IPS DF 4.7 (cell line): ENCODE measurements at regions not wholly inside any gene's neighbourhood (a gene's known extent, or its start where the extent isn't known, plus 50 kb on each side); places are given as distances from the start of the nearest gene placed in this dataset.
A peak's percentile ranks its signal among the peaks of the same experiment; 100 is the strongest.

ENCODE experiments used
- DNase-seq: peaks from one replicate; pipeline ENCODE4 v3.0.0-alpha.2; 2013; ENCODE audit warnings: low spot score; ENCODE audit errors: extremely low read depth

DNA sequence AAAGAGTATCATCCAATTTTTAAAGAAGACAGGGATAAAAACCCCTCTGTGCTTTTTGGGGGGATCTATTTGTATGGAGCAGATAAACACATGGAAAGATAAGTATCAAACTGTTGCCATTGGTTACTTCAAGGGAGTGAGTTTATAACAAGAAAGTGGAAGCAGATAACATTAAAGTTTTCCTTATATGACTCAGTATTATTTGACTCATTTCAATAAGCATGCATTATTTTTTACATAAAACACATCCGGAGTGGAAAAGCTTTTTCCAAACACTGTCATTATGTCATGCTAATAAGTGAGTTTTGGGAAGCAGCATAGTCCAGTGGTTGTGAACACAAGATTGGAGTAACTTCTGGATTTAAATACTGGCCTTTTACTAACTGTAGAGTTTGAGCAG is 452.2 kb downstream of the LTN1 start:
- no peak for DNase-seq

GRCh38 chr21:28539623-28539988 is 453.1 kb downstream of the LTN1 start:
- no peak for DNase-seq

GRCh38 chr21:28538987-28539622 is 453.6 kb downstream of the LTN1 start:
- no peak for DNase-seq

DNA sequence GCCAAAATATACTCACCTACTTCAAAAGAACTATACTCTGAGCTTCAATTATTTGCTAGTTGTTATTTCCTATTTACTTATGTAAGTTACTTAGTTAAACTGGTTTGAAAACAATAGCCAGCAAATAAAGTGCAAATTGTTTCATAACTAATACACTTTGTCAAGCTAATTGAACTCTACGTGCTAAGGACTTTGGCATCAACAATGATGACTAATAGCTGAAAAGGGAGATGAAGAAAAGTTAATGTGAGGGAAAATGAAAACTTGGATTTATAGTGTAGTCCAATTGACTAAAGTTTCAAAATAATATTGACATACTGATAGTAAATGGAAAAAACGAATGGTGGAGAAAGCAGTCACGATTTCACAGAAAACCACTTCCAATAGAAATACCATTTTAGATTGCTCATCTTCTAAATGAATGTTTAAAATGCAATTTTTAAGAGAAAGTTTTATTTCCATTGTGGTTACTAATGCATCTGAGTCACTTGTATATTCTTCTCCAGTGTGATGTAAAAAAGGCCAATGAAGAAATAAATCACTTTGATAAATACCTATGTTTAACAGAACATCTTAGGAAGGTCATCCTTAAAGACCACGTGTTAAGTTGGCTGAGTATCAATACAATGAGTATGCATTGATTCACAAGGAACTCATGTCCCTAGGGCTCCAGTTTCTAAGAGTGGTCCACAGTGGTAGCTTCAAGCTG is 455.2 kb downstream of the LTN1 start:
- DNase-seq, result no peak

- DNase-seq, result no peak
Measured at GRCh38 chr21:28532446-28532845, 460.2 kb downstream of the LTN1 start.

GRCh38 chr21:28523367-28523766 is 469.3 kb downstream of the LTN1 start:
- no peak for DNase-seq

DNA sequence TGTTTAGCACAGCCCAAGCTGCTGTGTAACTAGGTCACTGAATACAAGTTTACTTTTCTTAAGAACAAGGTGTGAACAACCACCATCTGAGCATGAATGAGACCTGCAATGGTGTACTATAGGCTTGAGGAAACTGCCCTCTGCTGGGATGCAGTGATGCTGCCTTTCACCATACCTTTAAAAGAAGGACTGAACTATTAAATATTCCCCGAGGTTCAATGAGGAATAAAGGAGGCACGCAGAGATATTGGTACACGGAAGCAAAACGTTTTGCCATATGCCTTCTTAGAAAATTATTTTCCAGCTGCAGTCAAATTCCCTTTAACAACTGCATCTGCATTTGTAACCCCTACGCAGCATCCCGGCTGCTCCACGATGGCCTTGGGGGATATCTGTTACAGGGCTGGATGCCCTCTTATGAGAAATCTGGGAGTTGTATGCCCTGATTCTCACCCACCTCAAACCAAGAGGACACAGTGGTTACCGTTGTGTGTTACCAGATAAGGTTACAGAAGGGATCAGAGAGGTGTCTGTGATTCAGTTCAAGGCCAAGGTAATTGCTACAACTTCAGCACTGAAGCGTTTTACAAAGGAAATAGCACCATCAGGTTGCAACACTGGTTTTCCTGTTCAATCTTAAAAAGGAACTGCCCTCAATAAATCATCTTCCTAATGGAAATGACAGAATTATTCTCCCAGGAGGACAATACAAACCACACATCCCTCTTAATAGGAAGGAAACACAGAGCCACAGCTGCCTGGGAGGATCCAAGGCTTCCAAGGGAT is 470.5 kb downstream of the LTN1 start:
- DNase-seq, result no peak

- DNase-seq, result no peak
Measured at GRCh38 chr21:28518630-28519029, 474.0 kb downstream of the LTN1 start.

DNA sequence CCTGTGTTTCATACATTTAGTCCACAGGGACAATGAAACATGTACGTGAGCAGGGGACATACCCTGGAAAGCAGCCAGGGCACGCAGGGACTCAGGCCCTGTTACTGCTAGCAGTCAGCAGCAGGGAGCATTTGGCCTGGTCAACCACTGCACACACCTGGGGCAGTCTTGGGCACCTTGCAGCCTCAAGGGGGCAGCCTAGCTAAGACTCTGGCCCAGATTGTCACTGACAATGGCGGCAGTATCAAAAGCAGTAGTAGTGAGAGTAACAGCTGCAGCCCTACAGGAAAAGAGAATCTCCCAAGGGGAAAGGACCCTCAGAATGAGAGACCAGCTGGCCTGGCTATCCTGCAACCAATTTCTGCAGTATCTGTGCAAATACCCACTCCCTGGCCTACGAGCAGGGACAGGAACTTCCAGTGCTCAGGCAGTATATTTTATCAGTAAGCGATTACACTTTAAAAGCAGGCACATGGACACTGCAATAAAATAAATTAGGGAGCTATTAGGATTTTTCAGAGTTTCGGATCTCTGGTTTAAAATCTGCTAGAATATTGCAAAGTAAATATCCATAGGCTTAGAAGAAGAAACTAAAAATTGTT is 475.6 kb downstream of the LTN1 start:
- peak; percentile 79 for DNase-seq

- no peak for DNase-seq
Measured at GRCh38 chr21:28516021-28516420, 476.7 kb downstream of the LTN1 start.

DNA sequence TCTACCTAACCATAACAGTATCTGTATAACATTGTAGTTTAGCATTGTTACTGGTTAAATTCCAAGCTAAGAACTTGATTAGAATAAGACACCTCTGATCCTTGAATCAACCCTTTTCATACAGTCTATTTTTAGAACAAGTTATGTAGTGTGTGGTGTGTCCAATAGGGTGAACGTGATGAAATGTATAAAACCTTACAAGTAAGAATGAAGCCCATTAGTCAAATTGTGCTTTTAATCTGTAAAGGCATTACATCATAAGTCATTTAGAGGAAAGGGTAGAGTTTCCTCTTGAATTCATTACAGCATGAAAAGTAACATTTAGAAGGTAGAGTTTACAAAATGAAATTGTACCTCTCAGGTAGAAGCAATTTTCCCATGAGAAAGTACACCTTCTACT is 479.2 kb downstream of the LTN1 start:
- DNase-seq, result no peak

DNA sequence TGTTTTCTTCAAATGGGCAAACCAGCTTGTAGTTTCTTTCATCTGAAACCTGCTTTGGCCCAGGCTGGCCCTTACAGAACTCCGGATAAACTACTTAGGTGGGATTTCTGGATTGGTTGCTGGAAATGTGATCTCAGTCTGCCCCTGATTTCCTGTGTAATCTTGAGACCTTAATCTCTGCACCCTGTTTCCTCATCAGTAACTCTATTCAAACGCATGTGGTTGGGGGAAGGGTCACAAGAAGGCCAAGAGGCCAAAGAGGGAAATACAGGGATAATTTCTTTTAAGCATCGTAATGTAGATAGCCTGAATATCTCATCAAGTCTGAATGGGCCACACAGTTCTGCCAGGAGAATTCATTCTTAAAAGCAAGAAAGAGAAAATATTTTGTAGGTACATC is 483.6 kb downstream of the LTN1 start:
- DNase-seq, result no peak

DNA sequence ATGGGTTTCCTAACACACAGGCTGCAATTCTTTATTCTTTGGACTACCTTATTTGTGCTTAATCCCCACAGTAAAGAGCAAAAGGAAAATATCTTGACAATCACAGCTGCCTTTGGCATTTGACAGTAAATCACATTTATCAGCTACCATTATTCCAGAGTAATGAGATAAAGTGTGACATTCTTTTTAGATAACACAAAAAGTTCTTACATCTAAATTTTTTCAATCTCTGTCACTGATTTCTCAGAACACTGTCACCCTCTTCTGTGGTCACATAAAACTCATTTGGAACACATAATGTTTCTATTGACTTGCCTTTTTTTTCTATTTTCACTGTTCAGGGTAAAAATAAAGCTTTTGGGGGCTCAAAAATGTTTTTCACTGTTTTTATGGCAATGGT is 484.6 kb downstream of the LTN1 start:
- DNase-seq, result no peak

DNA sequence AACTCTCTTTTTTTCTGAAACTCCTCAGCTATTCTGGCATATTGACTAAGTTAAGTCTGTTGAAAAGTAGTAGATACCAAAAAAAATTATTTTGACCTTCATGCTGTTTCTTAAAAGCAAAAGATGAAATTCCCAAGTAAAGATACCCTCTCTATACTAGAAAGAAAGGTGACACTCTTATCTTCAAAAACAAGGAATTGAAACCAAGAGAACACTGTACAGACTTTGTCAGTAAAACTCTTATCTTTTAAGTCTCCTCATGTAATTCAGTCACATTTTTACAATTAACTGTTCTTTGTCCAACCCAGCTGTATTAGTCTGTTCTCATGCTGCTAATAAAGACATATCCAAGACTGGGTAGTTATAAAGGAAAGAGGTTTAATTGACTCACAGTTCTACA is 496.2 kb downstream of the LTN1 start:
- no peak for DNase-seq

DNA sequence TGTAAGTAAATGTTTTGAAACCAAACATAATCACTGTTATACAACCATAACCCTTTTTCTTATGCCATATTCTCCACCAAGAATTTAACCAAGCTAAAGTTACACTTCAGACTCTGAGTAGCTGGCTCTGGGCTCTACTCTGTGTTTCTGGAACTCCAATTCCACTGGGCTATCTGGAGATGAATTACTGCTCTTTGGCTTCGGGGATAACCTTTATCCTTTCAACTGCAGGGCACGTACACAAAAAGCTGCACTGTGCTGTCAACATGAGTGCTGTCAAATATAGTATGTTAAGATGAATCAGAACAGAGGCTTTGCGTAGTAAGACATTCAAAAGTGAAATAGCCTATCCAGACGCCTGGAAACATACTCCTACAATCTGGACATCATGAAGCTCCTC is 500.6 kb downstream of the LTN1 start:
- no peak for DNase-seq

DNA sequence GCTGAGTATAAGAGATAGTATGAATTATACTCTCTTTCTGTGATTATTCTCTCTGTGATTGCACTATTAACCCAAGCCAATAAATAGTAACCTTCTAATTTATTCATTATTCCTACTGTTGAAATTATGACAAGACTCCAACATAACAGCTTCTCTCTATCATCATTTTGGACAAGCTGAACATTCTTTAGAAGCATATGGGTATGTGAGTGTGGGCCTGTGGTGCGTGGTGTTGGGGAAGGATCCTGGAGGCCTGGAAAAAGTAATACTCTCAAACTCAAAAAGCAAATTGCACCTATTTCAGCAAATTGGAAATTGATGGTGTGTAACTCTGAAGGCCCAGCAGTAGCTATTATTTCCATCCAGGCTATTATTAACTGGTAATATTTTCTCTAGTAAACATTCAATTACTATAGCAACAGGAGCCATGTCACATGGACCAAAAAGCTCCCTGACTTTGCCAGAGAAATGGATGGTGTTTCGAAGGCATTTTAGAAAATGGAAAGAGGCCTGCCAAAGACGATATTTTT is 502.8 kb downstream of the LTN1 start:
- DNase-seq, result no peak

GRCh38 chr21:28489162-28489561 is 503.5 kb downstream of the LTN1 start:
- DNase-seq, result no peak

DNA sequence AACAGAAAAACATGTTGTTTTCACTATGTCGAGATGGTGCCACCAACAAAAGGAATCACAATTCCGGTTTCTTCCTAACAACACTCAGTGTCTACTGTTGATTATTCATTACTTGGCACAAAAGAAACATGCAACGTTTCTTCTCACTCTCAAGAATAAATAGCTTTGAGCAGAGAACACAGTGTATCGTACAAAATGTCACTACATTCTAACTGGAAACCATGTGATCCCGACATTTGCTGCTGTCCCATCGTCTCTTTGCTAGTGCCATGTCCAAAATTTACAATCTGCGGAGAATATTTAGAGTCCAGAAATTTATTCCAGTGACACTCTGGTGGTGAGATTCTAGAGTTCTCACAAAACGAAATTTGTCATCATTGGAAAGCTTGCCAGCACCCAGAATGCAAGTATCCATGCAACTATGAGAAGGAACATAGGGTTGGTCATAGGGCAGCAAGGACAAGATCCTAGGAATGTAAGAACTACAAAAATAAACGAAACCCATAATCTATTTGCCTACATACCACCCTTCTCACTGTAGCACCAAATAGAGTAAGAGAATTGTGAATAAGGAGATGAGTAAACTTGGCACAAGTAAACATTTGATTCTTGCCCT is 505.1 kb downstream of the LTN1 start:
- DNase-seq, result no peak

- no peak for DNase-seq
Measured at GRCh38 chr21:28485301-28486022, 507.2 kb downstream of the LTN1 start.

- no peak for DNase-seq
Measured at GRCh38 chr21:28483301-28484035, 509.2 kb downstream of the LTN1 start.
